Ascending aorta (tissue), 2 donors: ENCODE measurements at regions not wholly inside any gene's neighbourhood (a gene's known extent, or its start where the extent isn't known, plus 50 kb on each side); places are given as distances from the start of the nearest gene placed in this dataset.

Experiments used
- DNase-seq, 2 donors: peaks; one replicate each; pipeline ENCODE4 v3.0.0-alpha.2; 2019; ENCODE audit warnings: low spot score in 2 of 2
- H3K27ac ChIP-seq, 2 donors: fragments of 200-600 bp; sonication (generic); one replicate each; pipeline ENCODE4 v1.5.1; 2016 to 2017; ENCODE audit warnings: mild to moderate bottlenecking in 1 of 2
- H3K27me3 ChIP-seq: fragments of 200-600 bp; sonication (generic); one replicate; pipeline ENCODE4 v1.5.1; 2017
- H3K36me3 ChIP-seq, 2 donors: fragments of 200-600 bp; sonication (generic); one replicate each; pipeline ENCODE4 v1.5.1; 2016
- H3K4me1 ChIP-seq, 2 donors: fragments of 200-600 bp; sonication (generic); one replicate each; pipeline ENCODE4 v1.5.1; 2016 to 2017; ENCODE audit warnings: mild to moderate bottlenecking in 1 of 2
- H3K4me3 ChIP-seq, 2 donors: fragments of 200-600 bp; sonication (generic); one replicate each; pipeline ENCODE4 v1.5.1; 2016 to 2017; ENCODE audit warnings: mild to moderate bottlenecking in 1 of 2
- H3K9me3 ChIP-seq, 2 donors: fragments of 200-600 bp; sonication (generic); one replicate each; pipeline ENCODE4 v1.5.1; 2016
- intact Hi-C: fragments of 100-400 bp; cut with DNase I; formaldehyde crosslinking; loops from one replicate; pipeline ENCODE4 v1.15.1; 2023
- TF ChIP-seq, protein P1 (sequence below), 3 experiments: fragments of 200-600 bp in 2 of 3; fragments of 450-650 bp in 1 of 3; sonication (generic) in 2 of 3; IDR thresholded peaks; one replicate each; pipeline ENCODE4 v1.5.1; 2016 to 2019; ENCODE audit warnings: antibody characterized with exemption in 3 of 3, mild to moderate bottlenecking in 1 of 3, moderate library complexity in 1 of 3

DNA sequence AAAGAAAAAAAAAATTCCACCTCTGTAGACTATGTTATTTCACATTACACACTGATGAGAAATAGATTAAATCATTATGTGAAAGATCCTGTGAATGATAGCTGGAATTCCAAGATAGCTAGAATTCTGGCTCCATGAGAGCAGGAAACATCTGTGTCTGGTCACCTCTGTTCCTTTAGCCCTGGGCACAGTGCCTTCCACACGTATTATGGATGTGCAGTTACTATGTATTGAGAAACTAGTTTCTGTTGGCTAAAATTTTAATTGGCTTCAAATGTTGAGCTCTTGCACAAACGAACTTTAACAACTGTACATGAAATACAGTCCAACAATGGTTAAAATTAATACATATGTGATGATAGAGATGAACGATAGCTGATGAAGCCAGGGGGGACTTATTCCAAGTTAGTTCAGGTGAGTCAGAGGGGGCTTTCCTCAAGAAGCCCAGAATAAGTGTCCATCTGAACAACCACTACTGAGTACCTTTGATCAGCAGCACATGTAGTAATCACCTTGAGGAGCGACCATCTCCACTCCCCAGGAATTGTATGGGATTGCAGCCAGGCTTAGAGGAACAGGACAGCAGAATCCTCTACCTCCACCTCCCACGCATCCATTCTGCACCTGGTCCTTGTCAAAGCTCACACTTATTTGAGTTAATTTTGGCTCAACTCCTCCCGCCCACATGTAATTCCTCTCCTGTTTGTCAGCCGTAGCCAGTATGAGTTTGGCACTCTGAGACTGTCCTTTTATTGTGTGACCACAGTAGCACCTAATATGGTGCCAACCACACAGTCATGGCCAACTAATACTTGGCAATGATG lies 68.6 kb downstream of the NABP1 start:
- TF ChIP-seq, protein P1, sequence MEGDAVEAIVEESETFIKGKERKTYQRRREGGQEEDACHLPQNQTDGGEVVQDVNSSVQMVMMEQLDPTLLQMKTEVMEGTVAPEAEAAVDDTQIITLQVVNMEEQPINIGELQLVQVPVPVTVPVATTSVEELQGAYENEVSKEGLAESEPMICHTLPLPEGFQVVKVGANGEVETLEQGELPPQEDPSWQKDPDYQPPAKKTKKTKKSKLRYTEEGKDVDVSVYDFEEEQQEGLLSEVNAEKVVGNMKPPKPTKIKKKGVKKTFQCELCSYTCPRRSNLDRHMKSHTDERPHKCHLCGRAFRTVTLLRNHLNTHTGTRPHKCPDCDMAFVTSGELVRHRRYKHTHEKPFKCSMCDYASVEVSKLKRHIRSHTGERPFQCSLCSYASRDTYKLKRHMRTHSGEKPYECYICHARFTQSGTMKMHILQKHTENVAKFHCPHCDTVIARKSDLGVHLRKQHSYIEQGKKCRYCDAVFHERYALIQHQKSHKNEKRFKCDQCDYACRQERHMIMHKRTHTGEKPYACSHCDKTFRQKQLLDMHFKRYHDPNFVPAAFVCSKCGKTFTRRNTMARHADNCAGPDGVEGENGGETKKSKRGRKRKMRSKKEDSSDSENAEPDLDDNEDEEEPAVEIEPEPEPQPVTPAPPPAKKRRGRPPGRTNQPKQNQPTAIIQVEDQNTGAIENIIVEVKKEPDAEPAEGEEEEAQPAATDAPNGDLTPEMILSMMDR (IDR thresholded peaks at IDR 0.05) = no peak
- no peak for DNase-seq
- Histone ChIP-seq H3K4me1 (no peaks in the 10 kb centered on the region), H3K36me3 (no peaks in the 10 kb centered on the region), H3K9me3 (no peaks in the 10 kb centered on the region), H3K27me3 (no peaks in the 10 kb centered on the region), H3K4me3 (no peak overlapping the region), H3K27ac (no peak overlapping the region)
- intact Hi-C loops = no loop called here

DNA sequence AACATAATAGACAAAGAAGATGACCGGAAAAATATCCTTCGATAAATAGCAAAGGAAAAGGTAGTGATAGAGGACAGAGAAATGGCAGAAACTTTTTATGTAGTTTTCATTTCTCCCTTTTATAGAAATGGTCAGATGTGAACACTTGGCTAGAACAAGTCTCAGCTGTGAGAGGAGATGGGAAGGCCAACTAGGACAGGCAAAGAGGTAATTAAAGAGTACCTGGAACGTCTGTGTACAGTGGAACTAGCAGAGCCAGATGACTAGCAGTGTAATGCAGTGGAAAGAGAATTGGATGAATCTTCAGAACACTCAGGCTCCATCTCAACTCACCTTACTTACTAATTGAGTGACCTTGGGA lies 69.2 kb downstream of the NABP1 start:
- H3K36me3 ChIP-seq = no peaks in the 10 kb centered on the region
- no peaks in the 10 kb centered on the region for H3K4me1 ChIP-seq
- intact Hi-C loops = no loop called here
- no peaks in the 10 kb centered on the region for H3K27me3 ChIP-seq
- H3K9me3 ChIP-seq = no peaks in the 10 kb centered on the region
- H3K27ac ChIP-seq = no peak overlapping the region
- no peak overlapping the region for H3K4me3 ChIP-seq
- DNase-seq = no peak
- TF ChIP-seq, protein P1 (IDR thresholded peaks at IDR 0.05) = no peak

DNA sequence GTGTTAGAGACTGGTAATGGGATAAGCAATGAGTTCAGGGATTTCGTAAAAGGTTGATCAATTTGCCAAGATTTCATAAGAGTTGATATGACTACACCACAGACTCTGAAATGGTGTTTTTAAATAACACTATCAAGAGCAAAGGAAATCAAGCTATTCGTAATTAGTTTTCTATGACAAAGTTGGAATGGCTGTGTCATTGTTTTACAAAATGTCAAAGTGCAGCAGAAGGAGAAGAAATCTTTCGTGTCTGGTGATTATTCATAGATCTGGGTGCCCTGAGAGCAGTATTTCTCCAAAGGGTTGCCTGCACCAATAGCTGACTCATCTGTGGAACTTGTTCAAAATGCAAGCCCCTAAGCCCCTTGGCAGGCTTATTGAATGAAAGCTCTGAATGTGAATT lies 70.1 kb downstream of the NABP1 start:
- Histone ChIP-seq H3K4me3 (no peak overlapping the region), H3K36me3 (no peaks in the 10 kb centered on the region), H3K9me3 (no peaks in the 10 kb centered on the region), H3K27ac (no peak overlapping the region), H3K27me3 (no peaks in the 10 kb centered on the region), H3K4me1 (no peaks in the 10 kb centered on the region)
- no peak for DNase-seq
- TF ChIP-seq, protein P1 (IDR thresholded peaks at IDR 0.05) = no peak
- intact Hi-C loops = no loop called here

DNA sequence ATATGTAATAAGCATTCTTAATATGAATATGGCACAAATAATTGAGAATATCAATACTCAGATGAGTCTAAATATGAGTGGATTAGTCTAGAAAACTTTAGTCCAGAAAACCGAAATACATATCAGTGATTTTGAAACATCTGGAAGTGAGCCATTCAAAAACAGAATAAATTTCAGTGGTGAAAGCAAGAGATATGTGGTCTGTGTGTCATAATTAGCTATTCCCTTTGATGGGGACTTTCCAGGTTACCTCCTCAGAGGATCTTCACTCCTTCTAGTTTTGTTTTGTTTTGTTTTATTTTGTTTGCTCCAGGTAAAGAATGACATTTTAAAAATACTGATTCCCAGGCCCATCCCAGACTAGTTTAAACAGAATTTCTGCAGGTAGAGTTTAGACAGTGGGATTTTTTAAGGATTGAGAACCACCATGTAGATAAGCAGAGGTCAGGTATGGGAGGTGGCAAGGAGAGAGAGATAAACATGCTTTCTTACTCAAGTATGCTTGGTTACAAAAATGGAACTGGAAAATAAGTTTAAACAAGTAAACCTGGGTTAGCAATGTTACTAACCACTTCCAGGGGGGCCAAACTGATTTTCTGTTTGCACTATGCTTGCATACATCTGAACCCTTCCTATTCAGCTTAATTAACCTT lies 70.7 kb downstream of the NABP1 start:
- H3K9me3 ChIP-seq = no peaks in the 10 kb centered on the region
- TF ChIP-seq, protein P1 (IDR thresholded peaks at IDR 0.05) = no peak
- intact Hi-C loops = no loop called here

DNA sequence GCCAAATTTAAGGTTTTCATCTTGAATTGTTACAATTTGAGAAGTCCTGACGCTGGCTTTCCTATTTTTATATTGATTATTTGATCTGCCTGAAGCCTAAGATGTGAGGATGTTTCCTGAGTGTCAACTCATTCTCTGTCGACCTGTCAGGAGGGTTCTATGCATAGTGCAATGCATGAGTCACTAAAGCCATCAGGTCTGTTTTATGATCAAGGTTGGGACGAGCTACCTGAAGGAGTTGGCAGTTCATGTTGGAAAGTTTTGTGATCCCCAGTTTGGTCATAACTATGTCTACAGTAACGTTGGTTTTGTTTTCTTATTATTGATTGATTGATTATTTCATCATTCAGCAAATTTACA lies 71.2 kb downstream of the NABP1 start:
- intact Hi-C loops = no loop called here
- TF ChIP-seq, protein P1 (IDR thresholded peaks at IDR 0.05) = no peak
- no peaks in the 10 kb centered on the region for H3K27me3 ChIP-seq
- no peaks in the 10 kb centered on the region for H3K9me3 ChIP-seq
- DNase-seq = no peak
- no peak overlapping the region for H3K4me3 ChIP-seq
- no peak overlapping the region for H3K27ac ChIP-seq
- H3K4me1 ChIP-seq = no peaks in the 10 kb centered on the region
- H3K36me3 ChIP-seq = no peaks in the 10 kb centered on the region

More for the DNA sequence above, 70.7 kb downstream of the NABP1 start:
- H3K4me1 ChIP-seq = no peaks in the 10 kb centered on the region
- no peak overlapping the region for H3K27ac ChIP-seq
- no peak for DNase-seq
- H3K36me3 ChIP-seq = no peaks in the 10 kb centered on the region
- H3K27me3 ChIP-seq = no peaks in the 10 kb centered on the region
- H3K4me3 ChIP-seq = no peak overlapping the region
